COLO668 (cell line): ENCODE measurements at regions not wholly inside any gene's neighbourhood (a gene's known extent, or its start where the extent isn't known, plus 50 kb on each side); places are given as distances from the start of the nearest gene placed in this dataset.

Experiments
- DNase-seq: peaks from one replicate; lab custom pipeline; 2025; ENCODE audit not compliant: unreplicated experiment; lab: John Stamatoyannopoulos, UW

- DNase-seq, result no peak
These were observed 817.5 kb downstream of the EFNA5 start for GRCh38 chr5:106853266-106853665.

DNA sequence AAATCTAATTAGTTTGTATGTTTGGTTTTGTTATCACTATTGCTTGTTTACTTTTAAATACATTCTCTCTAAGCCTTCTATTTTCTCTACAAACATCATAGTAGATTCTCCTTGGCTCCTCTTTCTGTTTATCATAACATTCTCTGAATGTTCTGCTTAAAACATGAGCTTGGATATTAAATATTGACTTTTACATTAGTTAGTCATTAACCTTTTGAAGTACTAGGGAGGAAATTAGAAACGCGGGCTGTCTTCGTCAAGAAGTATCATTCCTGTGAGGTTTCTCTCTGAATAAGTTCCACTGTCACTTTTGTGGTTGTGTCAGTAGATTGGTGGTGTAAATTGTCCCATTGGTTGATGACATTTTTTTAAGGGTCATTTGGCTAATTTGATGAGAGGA is 821.5 kb downstream of the EFNA5 start:
- DNase-seq, result no peak

DNA sequence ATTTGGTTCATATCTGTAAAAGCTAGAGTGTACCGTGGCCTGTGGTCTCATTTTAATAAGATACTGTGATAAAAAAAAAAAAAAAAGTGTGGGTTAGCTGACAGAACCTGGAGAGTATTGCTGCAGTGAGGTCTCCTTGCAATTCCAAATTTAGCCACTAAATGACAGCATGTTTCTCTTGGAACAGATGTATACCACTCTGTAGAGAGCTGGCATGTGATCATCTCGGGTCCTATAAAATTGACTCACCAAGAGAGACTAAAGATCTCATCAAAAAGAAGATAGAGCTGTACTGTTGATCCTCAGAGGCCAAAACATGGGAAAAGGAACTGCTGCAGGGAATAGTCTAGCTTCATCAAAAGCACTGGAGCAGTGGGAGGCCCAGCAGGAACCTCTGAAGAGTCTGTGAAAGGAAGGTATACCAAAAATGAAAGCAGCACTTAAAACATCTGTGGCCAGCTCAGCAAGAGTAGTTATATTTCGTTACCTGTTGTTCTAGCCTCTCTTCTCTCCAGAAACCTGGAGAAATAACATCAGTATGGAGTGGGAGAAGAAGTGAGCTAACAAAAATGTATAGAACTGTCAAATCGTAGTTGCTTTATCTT is 826.8 kb downstream of the EFNA5 start:
- DNase-seq, result no peak

DNA sequence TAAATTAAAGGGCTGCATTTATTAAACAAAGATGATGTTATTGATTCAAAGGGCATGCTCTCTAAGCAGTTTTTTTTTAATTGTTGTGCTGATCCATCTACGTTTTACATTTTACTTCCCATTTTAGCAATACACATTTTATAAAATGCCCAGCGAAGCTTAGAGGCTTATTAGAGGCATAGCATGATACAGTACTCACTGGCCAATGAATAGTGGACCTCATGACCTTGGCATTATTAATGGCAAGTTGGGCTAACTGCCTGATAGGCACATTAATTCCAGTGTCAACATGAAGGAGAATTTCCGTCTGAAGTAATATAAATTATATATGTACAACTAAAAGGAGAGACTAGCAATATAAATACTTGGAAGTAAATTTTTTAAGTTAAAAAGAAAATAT is 837.2 kb downstream of the EFNA5 start:
- no peak for DNase-seq

DNA sequence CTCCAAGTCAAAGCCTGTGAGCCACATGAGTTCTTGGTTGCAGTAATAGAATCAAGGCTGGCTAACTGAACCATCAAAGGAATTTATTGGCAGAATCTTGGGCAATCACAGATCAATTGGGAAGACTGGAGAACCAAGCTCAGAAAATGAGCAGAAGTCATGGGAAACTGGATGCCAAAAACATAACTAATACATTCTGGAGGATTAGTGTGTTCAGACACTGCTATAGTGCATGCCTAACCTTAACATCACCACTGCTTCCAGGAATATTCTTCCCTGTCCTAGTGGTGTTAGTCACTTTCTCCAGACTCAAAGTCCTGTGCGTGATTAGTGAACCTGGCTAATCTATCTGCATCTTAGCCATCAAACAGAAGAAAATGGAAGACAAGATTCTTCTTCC is 843.7 kb downstream of the EFNA5 start:
- DNase-seq, result no peak

DNA sequence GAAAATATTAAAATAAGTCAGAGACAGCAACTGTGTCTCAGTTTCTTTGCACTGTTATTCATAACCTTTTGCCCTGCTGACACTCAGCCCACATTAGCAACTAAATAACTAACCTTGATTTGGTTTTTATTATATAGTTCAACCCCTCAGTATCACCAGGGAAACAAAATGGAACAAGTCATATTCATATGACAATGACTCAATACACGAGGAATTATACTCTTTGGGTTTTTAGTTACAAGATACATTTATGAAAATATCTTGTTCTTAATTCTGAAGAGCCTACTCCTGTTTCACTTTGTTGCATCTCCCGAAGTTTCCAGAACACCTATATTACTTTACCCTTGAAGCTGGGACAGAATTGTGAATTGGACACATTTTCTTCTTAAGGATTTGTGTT is 845.4 kb downstream of the EFNA5 start:
- DNase-seq, result no peak

DNA sequence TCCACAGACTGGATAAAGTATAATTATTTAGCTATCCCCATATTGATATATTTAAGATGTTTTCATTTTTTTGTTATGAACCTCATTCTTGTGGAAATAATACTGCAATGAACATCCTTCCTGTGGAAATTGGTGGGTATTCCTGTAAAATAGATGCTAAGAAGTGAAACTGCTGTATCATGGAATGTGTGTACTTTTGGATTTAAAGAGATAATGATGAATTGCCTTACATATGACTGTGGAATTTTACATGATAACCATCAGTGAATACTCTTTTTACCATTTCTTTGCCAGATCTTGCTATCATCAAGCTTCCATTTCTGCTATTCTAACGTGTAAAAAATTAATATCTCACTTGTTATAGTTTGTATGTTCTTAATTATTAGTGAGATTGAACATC is 847.9 kb downstream of the EFNA5 start:
- DNase-seq, result no peak

DNA sequence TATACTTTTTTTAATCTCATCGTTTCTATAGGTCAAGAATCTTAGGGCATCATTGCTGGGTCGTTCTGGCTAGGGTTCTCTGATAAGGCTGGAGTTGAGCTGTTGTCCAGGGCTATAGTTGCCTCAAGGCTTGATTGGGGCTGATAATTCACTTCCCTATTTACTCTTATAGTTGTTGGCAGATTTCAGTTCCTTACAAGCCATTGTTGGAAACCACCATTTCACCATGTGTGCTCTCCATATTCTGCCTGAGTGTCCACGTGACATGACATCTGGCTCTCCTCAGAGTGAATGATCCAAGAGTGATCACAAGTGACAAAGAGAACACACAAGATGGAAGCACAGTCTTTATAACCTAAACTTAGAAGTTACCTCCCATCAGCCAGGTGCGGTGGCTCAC is 852.2 kb downstream of the EFNA5 start:
- DNase-seq, result no peak

- no peak for DNase-seq
These were observed 855.8 kb downstream of the EFNA5 start for GRCh38 chr5:106814961-106815360.

DNA sequence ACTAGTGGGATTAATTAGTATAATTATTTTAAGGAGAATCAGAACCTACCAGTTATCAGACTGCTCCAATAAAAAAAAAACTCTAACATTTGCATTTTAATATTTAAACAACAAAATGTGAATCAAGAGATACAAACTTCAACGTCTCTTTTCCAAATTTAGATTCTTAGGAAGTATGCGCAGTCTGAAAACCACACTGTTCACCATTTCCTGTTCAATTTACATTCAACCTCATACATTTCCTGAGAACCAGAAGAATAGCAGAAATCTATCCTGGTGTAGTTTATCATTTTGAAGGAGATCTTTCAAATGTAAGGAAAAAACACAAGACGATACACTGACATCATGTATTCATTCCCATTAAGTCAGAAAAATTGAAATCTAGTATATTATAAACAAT is 869.2 kb downstream of the EFNA5 start:
- DNase-seq, result no peak

DNA sequence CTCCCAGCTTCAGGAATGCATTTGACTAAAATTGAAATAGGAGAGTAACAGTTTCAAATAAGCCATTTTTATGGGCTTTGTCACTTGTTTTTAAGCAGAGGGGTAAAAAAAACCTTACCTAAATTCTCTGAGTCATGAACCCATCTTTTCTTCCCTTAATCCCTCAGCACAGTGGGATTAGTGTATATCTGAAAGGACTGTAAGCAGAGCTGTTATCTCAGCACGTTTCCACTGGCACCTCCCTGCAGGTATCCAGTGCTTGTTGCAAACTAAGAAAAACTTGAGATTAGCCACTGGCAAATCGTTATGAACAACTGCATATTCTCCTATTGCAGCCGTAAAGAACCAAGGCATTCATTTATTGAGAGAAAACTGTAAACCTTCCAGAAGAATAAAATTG is 872.7 kb downstream of the EFNA5 start:
- DNase-seq, result no peak

GRCh38 chr5:106796081-106796480 is 874.7 kb downstream of the EFNA5 start:
- no peak for DNase-seq

DNA sequence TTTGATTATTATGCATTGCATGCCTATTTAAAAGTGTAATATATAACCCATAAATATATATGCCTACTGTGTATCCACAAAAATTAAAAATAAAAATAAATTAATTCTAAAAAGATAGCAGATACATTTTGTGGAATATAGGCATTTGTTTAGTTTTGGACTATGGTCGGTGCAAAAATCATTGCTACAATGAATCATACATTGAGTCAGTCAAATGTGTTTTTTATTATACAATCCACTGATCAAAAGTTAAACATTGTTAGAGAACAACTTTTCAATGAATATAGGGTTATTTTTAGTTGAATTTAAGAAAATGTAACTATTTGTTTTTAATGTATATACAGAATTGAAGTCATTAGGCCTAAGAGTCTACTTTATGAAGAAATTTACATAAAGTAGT is 885.9 kb downstream of the EFNA5 start:
- no peak for DNase-seq

DNA sequence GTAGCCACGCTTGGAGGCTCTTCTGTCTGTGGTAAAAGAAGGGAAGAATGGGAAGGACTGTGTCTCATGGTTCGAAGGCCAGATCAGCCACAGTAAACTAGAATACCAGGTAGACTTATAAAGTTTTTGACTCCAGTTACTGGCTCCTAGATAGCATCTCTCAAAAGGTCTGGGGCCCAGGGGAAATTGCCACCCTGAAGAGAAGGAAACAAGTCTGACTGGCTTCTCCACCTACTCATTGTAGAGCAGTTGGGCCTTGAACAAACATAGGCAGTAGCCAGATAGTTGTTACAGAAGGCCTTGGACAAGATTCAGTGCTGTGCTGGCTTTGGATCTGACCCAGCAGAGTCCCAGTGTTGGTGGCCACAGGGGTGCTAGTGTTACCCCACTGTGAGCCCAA is 890.4 kb downstream of the EFNA5 start:
- DNase-seq, result no peak

- DNase-seq, result peak; percentile 0
These were observed 894.2 kb downstream of the EFNA5 start for GRCh38 chr5:106776515-106776914.

DNA sequence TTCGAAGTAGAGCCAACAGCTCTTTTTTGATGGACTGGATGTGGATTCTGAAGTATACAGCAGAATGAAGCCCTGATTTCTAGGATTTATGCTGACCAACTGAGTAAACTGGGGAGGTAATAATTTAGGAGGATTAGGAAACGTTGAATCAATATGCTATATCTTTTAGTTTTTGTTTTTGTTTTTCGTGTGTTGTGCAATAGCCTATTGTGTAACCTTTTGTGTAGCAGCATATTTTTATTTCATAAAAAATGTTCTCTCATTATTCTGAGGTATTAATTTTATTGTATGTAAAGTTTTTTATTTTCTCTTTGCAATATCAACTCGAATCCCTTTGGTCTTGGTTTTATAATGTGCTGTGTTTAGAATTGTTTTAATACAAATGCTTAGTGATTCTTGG is 902.3 kb downstream of the EFNA5 start:
- DNase-seq, result no peak

DNA sequence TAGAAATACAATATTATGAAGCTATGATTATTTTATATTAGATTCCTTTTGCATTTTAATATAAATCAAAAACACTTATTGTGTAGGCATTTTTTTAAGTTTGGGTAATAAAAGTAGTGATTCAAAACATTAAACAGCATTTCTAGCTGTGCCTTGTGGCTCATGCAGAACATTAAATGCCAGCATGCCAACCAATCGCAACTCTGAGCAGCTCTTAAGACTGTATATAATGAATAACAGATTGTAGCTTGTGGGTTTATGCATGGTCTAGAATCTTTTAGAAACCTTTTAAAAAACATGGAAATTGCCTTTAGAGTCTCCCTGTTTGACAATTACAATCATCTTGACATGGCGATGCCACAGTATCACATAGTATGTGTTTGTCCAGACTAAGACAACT is 903.8 kb downstream of the EFNA5 start:
- DNase-seq, result no peak

GRCh38 chr5:106759581-106759980 is 911.2 kb downstream of the EFNA5 start:
- DNase-seq, result no peak

GRCh38 chr5:106759152-106759551 is 911.6 kb downstream of the EFNA5 start:
- DNase-seq, result no peak

- DNase-seq, result no peak
These were observed 913.1 kb downstream of the EFNA5 start for GRCh38 chr5:106757672-106758071.

DNA sequence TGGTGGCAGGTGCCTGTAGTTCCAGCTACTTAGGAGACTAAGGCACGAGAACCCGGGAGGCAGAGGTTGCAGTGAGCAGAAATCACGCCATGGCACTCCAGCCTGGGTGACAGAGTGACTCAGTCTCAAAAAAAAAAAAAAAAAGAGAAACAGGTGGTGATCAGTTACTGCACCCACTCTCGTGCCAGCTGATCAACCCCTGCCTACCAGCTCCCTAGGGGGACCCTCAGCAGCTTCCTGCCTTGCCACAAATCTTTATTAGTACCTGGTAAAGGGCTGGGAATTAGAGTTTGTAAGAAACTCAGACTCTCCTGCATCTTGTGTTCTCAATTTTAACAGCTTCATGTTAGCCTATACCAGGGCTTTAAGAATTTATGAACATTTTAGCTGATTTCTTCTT is 914.9 kb downstream of the EFNA5 start:
- no peak for DNase-seq

DNA sequence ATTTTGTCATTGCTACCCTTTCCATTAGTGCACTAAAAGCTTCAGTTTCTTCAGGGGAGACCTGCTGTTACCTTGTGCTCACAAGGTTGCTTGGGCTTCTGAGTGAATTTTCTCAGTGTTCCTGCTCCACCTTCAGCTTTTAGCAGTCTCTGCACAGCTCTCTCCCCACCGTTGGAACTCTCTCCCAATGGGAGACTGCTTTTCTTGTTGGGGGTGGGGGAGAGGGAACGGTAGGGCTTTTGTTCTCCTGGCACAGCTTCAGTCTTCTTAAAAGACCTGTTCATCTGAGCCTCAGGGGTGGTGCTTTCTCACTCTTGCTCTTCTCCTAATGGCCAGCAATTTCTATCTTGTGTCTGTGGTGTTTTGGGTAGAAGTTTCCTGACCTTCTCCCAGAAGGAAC is 915.7 kb downstream of the EFNA5 start:
- DNase-seq, result no peak

DNA sequence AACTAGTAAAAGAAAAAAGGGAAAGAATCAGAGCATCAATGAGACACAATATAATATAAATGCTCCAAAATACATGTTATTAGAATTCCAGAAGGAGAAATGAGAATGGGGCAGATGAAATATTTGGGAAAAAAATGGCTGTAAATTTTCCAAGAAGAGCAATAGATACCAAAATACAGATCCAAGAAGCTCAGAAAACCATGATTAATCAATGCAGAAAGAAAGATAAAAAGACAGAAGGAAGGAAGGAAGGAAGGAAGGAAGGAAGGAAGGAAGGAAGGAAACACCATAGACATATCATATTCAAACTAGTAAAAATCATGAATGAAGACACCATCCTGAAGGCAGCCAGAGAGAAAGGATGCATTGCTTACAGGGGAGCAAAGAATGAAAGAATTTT is 920.9 kb downstream of the EFNA5 start:
- no peak for DNase-seq

DNA sequence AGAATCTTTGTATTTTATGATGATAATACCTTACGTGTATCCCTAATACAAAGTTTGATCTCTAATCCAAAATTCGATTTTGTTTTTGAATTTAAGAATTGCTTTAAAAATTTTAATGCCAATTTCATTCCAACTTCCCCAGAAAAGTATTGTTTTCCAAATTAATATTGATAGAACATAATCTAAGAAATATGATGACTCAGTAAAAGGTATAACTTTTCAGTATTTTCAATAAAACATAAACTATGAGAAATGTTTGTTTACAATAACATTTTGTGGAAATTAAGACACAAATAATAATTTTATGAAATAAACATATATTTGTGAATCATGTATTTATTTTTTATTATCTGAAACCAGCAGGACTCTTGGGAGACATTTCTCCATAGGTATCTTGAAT is 931.6 kb downstream of the EFNA5 start:
- no peak for DNase-seq
